Hematopoietic multipotent progenitor cell treated with erythropoietin and hydrocortisone succinate and interleukin-3 and kit ligand, for 6 days (in vitro differentiated cells): ENCODE measurements at regions not wholly inside any gene's neighbourhood (a gene's known extent, or its start where the extent isn't known, plus 50 kb on each side); places are given as distances from the start of the nearest gene placed in this dataset.
A peak's percentile ranks its signal among the peaks of the same experiment; 100 is the strongest.

ENCODE experiments used
- DNase-seq: peaks from one replicate; pipeline ENCODE4 v3.0.0-alpha.2; 2015

DNA sequence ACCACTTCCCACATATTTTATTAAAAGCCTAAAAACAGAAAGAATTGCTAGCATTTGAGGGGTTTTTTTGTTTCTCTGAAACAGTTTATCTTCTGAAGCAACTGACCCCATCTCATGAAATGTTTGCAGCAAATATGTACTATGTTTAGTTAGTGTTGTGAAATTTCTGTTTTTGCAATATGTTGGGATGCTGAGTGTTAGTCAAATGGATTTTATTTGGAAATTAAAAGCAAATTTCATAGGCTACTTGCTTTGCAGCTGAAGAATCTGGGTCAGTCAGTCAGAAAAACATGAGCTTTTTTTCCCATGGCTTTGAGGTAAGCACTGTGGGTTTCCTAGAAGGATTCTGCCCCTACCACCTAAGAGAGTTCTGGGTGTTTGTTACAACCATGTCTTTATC lies 184.9 kb upstream of the DKK2 start:
- DNase-seq, result no peak

DNA sequence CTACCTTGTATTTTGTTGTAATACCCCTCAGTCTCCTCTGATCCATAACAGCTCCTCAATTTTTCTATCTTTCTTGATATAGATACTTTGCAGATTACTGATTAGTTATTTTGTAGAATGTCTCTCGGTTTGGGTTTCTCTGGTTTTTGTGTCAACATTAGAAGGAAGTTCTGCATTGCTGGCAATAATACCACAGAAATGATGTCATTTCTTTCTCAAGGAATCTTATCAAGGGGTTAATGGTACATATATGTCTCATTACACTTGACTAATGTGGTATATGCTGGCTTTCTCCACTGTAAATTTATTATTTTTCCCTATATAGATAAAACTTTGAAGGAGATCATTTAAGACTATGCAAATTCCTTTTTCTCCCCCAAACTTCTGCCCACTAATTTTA lies 183.6 kb upstream of the DKK2 start:
- no peak for DNase-seq

DNA sequence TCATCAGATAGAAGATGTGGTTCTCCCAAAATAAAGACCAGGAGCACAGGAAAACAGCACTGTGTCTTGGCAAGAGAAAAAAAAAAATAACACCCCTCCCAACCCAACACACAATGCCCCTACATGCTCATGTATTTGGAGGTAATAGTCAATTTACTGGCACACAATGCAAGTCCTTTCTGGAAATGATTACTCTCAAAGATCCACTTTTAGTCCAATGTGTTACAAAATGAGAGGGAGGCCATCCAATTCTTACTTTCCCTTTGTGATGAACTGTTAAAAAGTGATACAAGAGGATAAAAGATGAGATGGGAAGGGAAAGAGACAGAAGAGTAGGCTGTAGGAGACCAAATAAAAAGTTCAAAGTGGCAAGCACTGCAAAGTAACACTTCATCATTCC lies 180.3 kb upstream of the DKK2 start:
- no peak for DNase-seq

DNA sequence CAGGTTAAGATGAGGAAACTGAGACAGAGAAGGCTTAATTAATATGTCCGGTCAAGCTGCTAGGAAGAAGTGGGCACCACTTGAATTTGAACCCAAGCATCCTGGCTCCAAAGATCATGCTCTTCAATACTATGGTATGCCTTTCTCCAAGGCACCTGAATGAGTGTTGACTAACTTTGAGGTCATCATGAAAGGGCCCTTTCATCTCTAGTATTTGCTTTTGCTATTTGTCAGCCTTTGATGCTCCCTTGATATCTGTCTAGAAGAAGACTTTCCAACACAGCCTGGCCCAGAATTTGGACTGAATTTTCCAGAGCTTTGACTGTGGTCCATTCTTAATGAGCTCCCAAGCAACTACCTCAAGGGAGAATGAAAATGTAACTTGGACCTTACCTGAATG lies 179.1 kb upstream of the DKK2 start:
- no peak for DNase-seq

DNA sequence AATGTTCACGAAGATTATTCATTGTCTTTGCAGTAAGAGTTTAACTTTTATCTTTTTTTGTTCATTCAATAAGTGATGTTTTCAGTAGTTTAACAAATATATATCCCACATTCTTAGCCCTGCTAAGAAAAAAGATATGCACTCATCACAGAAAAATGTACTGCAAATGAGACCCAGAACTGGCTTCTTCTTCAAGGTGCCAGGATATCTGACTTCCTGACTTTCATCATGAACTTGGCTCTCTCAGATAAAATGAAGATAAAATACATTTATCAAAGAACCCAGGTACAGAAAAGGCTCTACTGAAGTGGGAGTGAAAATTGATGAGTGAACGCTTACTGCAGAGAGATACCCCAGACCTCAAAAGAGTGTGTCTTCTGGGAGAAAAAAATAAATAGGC lies 177.8 kb upstream of the DKK2 start:
- DNase-seq, result no peak

DNA sequence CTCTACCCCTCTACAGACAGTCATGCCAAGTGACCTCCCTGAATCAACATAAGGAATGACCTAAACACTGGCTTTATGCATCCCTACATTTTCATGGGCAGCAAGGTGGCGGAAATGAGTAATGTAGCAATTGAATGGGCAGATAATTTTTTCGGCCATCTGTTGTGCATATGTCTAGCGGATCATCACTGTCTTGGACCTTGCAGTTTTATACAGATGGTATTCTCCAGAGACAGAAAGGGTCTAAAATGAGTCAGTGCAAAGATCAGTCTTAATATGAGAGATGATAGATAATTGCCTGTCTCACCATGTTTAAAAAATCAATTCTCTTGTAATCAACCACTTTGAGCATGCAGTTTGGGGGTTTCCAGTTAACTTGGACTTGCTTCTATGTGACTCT lies 177.3 kb upstream of the DKK2 start:
- no peak for DNase-seq

DNA sequence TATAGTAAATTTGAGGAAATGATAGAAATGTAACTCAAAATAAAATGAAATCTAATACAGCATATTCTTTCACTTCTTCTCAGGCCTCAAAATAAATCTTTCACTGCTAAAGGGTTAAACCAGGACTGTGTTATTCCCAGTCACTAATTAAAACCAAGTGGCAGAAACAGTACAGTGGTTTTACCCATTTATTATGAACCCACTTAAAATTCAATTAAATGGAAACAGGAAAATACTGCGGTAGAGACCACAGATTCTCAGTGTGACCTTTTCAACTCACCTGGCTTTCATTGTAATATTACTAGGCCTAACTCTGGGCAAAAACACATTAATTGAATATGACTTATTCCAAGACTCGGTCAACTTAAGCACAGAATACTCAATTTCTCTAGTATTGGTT lies 176.5 kb upstream of the DKK2 start:
- DNase-seq, result no peak

DNA sequence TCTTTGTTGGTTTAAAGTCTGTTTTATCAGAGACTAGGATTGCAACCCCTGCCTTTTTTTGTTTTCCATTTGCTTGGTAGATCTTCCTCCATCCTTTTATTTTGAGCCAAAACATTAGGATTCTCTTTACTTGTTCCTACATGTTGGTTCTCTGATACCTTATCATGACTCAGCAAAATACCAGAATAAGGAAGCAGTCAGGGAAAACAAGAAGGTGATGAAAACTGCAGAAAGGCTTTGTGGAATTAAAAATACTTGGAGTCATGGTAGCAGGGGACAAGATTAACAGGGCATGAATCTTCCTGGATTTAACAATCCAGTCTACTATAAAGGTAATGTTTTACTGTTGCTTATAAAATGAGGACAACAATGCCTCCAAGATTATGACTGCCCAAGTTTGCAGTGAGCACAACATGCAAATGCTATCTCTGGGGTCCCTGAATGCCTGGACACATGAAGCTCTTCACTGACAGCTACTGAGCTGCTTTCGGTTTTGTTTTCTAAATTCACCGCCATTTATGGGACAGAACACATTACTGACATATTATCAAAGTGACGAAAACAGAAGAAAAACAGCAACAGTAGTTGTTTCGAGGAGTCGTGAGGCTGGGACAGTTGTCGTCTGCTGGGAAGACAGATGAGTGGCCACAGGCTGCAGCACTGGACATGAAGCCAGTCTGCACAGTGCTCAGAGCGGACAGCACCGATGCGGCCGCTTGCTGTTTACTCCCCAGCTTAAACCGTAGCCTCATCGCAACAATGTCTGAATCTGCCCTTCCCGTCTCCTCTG lies 174.5 kb upstream of the DKK2 start:
- no peak for DNase-seq

DNA sequence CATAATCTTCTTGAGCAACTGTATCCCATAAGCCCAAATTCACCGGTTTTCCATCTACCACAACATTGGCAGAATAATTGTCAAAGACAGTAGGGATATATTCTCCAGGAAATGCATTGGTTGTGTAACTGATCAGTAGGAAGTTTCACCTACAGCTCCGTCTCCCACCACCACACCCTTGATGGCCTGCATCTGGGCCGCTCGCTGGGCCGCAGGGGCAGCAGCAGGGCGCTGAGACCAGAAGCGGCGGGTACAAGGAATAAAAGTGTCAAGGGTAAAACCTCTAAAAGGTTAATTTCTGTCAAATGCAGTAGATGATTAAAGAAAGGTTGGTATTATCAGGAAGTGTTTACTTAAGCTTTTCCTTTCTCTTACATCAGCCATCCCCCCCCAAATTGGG lies 167.6 kb upstream of the DKK2 start:
- no peak for DNase-seq

DNA sequence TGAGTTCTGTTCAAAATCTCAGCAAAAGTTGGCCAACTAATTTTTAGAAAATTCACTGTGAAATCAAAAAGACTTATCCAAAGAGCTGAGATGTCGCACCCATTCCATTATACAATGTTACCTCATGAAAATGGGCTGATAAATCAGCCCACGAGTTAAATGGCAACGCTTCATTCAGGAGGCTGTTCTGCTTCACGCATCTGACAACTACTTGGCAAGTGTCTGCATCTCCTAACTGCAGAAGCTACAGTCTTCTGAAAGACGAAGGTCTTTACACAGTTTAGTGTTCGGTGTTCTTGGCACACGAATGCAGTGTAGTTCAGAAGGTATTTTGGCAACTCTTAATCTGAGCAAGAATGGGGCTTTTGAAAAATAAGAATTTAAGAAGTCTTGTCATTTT lies 166.6 kb upstream of the DKK2 start:
- DNase-seq, result no peak

DNA sequence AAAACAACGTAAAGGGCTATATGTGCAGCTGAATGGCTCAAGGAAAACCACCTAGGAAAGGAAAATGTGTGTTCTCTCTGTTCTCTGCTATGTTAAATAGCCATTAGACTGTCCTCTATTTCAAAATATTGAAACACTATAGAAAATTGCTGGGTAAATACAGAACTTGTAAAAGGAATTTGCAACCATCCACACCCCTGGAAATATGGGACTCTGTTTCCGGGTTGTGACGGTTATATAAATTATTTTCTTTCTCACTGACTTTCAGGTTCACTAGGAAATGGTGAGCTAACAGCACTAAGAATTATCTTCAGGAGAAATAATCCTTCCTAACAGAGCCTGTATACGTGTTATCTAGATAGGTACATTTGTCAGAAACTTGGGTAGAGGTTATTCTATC lies 161.0 kb upstream of the DKK2 start:
- DNase-seq, result no peak

DNA sequence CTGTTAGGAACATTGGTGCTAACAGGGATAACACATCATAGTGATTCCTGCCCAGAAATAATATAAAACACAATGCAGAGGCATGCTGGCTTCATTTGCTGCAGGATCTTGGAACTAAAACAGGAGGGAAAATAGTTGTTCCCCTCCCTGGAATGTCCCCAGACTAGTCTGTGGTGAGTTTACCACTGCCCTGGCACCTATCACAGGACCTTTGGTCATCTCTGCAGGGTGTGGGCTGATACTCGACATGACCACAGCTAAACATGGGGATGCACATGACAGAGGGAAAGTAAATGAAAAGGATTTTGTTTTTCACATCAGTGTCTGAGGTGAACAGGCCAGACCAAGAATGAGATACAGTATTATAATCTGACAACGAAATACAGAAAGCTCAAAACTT lies 160.2 kb upstream of the DKK2 start:
- no peak for DNase-seq

DNA sequence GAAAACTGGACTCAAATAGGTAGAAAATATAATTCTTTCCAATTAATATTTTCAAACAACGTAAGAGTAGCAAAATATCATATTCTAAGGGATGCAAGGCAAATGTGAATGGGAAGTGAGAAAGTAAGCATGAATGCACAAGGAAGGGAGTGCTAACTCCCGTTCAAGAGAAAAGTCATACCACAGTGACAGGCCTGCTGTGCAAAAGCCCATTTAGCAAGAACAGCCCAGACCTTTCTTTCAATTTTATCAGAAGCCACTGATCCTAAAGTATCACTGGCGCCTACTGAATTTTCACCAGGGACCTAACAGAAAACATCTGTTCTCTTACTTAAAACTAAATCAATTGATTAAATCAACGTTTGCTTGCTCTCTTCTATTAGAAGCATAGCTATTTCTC lies 157.9 kb upstream of the DKK2 start:
- DNase-seq, result no peak

DNA sequence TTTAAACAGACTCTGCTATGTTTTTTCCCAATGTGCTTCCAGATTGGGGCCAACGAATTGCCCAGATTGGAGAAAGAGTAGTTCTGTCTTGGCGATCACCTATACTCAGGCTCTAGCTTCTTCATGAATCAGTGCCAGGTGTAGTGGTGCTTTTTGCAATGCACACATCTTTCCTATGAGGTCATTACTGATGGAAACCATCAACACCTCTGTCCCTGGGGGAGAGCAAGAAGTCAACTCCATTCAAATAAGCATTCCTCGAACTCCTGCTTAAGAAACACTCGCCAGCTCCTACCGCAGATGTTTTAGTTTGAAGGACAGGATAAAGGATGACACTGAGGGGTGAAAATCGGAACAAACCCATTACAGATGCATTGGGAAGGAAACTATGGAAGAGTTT lies 156.5 kb upstream of the DKK2 start:
- DNase-seq, result no peak

DNA sequence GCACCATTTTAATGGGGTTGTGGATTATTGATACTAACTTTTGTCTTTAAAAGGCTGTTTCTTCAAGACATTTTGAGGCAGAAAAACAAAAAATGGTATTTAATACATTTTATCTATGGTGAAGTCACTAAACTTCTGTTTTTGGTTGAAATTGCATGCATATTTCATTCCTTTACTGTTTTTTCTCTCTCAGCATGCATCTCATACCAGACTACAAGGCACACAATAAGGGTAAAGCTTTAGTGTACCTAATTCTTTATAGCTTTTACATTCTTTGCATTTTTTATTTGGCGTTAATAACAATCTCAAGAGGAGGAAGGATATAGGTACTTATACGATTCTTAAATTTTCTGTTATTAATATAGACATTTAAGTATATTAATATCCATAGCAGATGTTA lies 151.0 kb upstream of the DKK2 start:
- no peak for DNase-seq

DNA sequence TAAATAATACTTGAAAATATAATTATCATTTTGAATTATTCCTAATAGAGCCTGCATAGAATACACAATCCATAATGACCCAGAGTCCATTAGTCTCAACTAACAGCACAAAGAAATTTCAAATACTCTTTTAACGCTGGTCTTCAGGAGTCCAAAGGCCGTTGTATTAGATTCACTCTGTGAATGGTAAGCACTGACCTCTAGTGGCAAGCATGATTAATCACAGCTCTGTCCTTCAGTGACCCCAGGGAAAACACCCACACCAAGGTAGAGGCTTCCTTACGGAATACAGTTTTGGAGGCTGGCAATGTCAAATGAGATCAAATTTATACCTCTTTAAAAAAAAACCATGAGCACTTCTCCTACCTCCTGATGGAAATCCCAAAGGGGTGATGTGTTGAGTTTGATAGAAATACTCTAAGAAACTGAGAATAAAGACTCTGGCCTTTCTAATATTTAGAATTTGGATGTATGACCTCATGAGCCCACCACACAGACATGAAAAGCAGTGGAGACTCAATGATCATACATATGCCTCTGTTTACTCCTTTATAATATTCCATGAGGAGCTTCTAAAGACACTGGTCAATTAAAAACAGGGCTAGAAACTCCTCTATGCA lies 147.2 kb upstream of the DKK2 start:
- peak; percentile 71 for DNase-seq

DNA sequence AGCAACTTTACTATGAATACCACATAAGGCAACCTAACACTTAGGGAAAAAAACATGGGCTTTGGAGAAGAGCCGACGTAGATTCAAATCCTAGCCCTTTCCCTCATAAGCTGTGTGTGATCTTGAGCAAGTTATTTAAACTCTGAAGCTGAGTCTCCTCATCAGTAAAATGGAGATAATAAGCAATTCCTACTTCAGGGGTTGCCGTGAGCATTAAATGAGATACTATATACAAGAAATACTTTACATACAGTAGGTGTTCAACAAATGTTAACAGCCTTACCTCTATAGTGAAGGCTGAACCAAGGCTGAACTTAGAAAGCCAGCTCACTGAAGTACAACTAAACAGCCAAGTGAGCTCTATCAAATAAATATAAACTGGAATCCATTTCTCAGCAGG lies 146.2 kb upstream of the DKK2 start:
- DNase-seq, result no peak

DNA sequence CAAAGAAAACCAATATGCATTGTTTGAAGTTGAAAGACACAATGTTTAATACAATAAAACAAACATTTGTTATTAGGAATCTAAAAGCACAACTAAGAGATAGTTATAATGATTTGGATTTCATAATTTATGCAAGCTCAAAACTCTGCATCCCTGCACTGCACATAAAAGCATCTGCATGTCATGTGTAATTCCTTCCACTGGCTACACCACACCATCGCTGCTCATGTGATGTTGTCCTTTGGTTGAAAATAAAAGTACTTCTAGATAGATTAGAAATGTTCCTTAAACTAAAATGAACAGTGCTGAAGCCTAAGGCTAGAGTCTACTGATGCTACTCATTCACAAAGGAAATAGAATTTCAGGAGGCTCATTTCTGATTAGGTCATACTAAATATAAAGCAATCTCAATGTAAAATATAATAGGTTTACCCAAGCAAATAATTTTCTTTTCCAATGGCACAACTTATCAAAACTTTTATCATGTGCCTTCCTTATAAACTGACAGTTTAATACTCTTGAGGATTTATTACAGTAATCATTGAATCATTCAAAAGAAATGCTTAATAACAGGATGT lies 130.8 kb upstream of the DKK2 start:
- DNase-seq, result no peak

DNA sequence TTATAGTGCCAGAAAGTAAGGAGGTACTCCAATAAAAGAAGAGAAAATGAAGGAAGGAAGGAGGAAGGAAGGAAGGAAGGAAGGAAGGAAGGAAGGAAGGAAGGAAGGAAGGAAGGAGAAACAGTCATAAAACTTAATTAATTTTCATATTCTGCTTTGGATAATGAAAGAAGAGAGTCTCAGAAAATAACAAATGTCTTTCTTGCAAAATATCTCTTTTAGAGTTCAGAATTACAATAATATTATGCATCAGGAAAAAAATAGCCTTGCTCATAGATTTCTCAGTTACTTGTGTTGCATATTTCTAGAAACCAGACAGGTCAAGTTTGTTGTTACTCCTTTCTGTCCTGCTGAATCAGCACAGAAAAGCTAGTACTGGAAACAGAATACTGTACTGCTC lies 130.1 kb upstream of the DKK2 start:
- DNase-seq, result no peak

DNA sequence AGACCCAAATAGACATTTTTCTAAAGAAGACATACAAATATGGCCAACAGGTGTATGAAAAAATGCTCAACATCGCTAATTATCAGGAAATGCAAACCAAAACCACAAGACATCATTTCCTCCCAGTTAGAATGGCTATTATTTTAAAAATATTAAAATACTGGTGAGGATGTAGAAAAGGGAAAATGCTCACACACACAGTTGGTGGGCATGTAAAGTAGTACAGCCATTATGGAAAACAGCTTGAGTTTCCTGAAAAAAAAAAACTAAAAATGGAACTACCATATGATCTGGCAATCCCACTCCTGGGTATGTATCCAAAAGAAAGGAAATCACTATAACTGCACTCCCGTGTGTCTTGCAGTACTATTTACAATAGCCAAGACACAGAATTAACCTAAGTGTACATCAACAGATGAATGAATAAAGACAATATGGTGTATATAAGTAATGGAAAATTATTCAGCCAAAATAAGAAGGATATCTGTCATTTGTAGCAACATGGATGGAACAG lies 128.9 kb upstream of the DKK2 start:
- no peak for DNase-seq

DNA sequence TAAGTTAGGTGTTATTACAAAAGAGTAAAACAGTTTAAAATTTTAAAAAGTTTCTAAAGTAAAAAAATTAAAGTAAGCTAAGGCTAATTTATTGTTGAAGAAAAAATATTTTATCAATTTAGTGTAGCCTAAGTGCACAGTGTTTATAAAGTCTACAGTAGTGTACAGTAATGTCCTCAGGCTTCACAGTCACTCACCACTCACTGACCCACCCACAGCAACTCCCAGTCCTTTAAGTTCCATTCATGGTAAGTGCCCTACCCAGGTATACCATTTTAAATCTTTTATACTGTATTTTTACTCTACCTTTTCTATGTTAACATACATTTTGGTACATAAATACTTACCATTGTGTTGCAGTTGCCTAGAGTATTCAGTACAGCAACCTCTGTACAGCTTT lies 120.3 kb upstream of the DKK2 start:
- no peak for DNase-seq

DNA sequence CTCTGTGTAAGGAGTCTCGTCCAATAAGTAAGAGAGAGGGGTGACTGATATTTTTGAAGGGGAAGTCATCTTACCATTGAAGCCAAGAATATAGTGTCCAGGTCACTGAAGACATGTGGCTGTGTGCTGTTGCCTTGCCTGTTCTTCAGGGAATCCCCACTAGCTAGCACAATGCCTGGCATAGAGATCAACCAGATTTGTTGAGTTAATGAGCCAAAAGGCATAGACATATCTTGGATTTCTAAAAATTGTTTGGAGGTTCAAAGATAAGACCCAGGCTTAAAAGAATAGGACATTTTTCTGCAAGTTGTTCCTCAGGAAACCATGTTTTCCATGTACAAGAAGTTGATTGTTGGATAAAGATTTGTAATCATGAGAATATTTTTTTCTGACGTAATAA lies 119.3 kb upstream of the DKK2 start:
- DNase-seq, result no peak

DNA sequence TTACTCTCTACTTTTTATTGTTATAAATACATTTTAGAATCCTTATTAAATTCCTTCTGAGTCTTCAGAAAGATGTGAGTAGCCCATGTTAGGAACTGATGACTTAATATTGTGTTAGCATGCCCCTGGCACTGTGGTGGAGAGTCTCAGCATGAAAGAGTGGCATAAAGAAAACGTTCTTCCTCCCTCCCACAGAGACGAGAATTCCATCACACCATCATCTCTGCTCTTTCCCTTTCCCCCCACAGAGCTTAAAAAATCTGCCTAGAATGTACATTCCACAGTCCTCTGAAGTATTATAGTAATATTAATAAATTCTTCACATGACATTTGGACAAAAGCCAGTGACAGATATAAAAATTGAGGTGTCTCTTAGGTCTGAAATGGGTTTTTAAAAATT lies 117.8 kb upstream of the DKK2 start:
- DNase-seq, result no peak

DNA sequence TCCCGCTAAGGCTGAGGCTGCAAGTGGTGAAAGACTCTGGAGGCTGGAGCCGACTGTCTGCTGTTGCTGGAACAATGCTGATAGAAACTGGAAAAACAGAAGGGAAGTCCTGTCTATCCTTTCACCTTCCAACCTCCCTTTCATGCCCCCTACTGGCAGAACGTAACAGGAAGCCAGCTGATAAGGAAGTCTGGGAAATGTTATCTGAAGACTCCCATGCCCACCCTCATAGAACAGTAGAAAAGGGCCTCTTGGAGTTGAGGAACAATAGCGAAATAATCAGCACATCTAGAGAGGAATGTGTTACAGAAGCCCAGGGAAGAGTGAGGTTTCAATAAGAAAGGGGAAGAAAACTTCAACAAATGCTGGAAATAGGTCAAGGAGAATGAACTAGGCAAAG lies 117.1 kb upstream of the DKK2 start:
- DNase-seq, result peak; percentile 11

DNA sequence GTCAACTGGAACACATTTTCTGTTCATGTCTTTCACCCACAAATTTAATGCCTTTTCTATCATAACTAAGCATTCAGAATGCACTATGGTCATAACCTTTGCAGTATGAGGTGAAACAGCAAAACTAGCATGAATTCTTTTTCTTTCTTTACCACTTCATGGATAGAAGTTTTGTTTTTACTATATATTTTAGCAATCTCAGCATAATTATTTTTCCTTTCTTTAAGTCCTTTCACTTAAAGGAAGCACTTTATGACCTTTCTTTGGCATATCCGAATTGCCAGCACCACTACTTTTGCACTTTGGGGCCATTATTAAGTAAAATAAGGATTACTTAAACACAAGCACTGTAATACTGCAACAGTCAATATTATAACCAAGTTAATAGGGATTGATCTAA lies 115.1 kb upstream of the DKK2 start:
- DNase-seq, result no peak
